ENCODE measurements at regions not wholly inside any gene's neighbourhood (a gene's known extent, or its start where the extent isn't known, plus 50 kb on each side); places are given as distances from the start of the nearest gene placed in this dataset.

DNA sequence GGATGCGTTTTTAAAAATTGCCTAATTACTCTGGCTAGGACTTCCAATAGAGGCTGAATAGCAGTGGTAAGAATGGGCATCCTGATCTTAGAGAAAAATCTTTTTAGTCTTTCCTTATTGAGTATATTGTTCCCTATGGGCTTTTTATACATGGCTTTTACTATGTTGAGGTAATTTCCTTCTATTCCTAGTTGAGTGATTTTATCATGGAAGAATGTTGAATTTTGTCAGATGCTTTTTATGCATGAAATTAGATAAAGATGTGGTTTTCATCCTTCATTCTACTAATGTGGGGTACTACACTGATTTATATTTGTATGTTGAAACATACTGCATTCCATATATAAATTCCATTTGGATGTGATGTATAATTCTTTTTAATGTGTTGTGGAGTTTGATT lies 2673.8 kb downstream of the PCDH9 start:
- Histone ChIP-seq H2AFZ (ENCODE audit: low read length, unreplicated experiment) (no peak overlapping the region), H3K27me3 (ENCODE audit: insufficient read depth, low read length) (no peaks in the 10 kb centered on the region), H3K36me3 (ENCODE audit: insufficient read depth, low read length) (no peaks in the 10 kb centered on the region), H3K27ac (ENCODE audit: low read depth, low read length) (no peak overlapping the region), H3K4me1 (ENCODE audit: control insufficient read depth, insufficient read depth, low read length, unreplicated experiment) (no peaks in the 10 kb centered on the region), H3K4me3 (ENCODE audit: low read depth, low read length) (no peak overlapping the region), H3K79me2 (ENCODE audit: control insufficient read depth, insufficient read depth, low read length, unreplicated experiment) (no peaks in the 10 kb centered on the region)

DNA sequence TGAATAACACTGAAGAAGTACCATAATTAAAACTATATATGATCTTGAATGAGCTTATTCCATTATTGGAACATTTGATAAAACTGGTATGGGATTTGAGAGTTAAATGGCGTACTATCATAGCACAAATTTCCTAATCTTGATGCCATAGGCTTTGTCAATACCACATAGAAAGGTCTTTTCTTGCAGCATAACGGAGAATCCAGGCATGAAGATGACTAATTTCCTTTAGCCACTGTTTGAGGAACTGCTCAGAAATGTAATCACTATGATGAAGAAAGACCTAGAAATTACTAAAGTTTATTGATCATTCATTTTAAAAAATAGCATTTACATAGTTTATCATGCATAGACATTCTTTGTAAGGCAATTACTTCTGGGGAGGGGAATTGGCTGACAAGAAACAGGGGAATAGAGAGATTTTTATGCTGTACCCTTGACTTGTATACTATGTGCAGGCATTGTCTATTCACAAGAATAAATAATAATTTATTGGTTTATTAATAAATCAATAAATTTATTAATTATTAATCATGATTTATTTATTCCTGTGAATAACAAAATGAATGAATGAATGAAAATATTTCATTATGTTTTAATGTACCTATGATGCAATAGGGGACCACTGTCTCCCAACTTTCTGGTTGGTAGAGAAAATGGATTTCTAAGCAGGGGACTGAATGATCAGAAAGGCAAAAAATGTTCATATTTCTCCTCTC lies 2676.6 kb downstream of the PCDH9 start:
- no peak overlapping the region for H3K27ac ChIP-seq (ENCODE audit: low read depth, low read length)
- no peaks in the 10 kb centered on the region for H3K79me2 ChIP-seq (ENCODE audit: control insufficient read depth, insufficient read depth, low read length, unreplicated experiment)
- no peaks in the 10 kb centered on the region for H3K4me1 ChIP-seq (ENCODE audit: control insufficient read depth, insufficient read depth, low read length, unreplicated experiment)
- no peak overlapping the region for H2AFZ ChIP-seq (ENCODE audit: low read length, unreplicated experiment)
- no peaks in the 10 kb centered on the region for H3K36me3 ChIP-seq (ENCODE audit: insufficient read depth, low read length)
- no peak overlapping the region for H3K4me3 ChIP-seq (ENCODE audit: low read depth, low read length)
- H3K27me3 ChIP-seq (ENCODE audit: insufficient read depth, low read length) = no peaks in the 10 kb centered on the region

DNA sequence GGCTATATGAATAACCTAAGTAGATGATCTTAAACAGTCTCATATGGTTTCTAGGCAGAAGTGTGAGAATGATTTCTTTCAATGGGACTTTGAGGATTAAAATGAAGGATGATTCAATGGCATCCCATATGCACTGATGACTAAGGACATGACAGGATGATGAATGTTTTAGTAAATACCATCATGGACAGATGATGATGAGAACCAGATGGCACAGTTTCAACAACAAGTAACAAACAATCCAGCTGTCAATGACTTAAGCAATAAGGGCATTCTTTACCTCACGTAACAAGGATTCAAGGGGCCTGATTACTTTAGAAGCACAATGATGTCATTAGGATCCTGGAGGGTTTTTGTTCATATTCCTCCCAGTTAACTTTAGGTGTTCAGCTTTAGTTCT lies 2678.4 kb downstream of the PCDH9 start:
- Histone ChIP-seq H3K4me1 (ENCODE audit: control insufficient read depth, insufficient read depth, low read length, unreplicated experiment) (no peaks in the 10 kb centered on the region), H3K79me2 (ENCODE audit: control insufficient read depth, insufficient read depth, low read length, unreplicated experiment) (no peaks in the 10 kb centered on the region), H3K4me3 (ENCODE audit: low read depth, low read length) (no peak overlapping the region), H2AFZ (ENCODE audit: low read length, unreplicated experiment) (no peak overlapping the region), H3K27ac (ENCODE audit: low read depth, low read length) (no peak overlapping the region), H3K27me3 (ENCODE audit: insufficient read depth, low read length) (no peaks in the 10 kb centered on the region), H3K36me3 (ENCODE audit: insufficient read depth, low read length) (no peaks in the 10 kb centered on the region)

DNA sequence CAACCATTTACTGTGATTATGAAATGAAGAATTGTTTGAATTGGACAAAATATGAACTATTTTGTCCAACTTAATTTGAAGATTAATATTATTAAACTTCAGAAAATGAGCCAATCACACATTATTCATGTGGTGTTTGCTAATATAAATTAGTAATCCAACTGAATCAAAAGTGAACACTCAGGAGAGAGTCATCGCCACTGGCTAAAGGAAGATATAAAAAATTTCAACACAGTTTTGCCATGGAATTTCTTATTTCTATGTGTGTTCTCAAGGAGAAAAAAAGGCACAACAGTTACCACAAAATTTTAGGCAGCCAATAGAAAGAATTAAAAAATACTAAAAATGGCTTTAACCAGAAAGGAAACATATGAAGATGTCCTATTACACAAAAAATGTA lies 2683.8 kb downstream of the PCDH9 start:
- Histone ChIP-seq H3K36me3 (ENCODE audit: insufficient read depth, low read length) (no peaks in the 10 kb centered on the region), H3K79me2 (ENCODE audit: control insufficient read depth, insufficient read depth, low read length, unreplicated experiment) (no peaks in the 10 kb centered on the region), H3K4me1 (ENCODE audit: control insufficient read depth, insufficient read depth, low read length, unreplicated experiment) (no peaks in the 10 kb centered on the region), H3K4me3 (ENCODE audit: low read depth, low read length) (no peak overlapping the region), H3K27ac (ENCODE audit: low read depth, low read length) (no peak overlapping the region), H3K27me3 (ENCODE audit: insufficient read depth, low read length) (no peaks in the 10 kb centered on the region), H2AFZ (ENCODE audit: low read length, unreplicated experiment) (no peak overlapping the region)

DNA sequence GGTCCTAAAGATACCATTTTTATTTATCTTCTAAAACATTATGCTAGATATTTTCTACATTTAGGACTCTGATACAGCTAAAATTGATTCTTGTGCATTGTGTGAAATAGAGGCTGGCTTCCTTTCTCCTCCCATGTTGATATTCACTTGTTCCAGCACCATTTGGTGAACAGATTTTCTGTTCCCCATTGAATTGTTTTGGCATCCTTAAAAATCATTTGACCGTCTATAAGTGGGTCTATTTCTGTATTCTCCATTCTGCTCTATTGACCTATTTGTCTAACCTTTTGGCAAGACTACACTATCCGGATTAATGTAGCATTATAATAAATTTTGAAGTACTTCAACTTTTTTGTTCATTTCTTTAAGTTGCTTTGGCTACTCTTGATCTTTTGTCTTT lies 2689.2 kb downstream of the PCDH9 start:
- peak overlapping the region; percentile 7 for H2AFZ ChIP-seq (ENCODE audit: low read length, unreplicated experiment)
- 0 out of 2 replicates have a peak overlapping the region, but pooled peaks have one; percentile 11 for H3K27ac ChIP-seq (ENCODE audit: low read depth, low read length)
- H3K4me3 ChIP-seq (ENCODE audit: low read depth, low read length) = no peak overlapping the region
- no peaks in the 10 kb centered on the region for H3K36me3 ChIP-seq (ENCODE audit: insufficient read depth, low read length)
- peaks cover 4% of the 10 kb centered on the region for H3K4me1 ChIP-seq (ENCODE audit: control insufficient read depth, insufficient read depth, low read length, unreplicated experiment)
- no peaks in the 10 kb centered on the region for H3K79me2 ChIP-seq (ENCODE audit: control insufficient read depth, insufficient read depth, low read length, unreplicated experiment)
- H3K27me3 ChIP-seq (ENCODE audit: insufficient read depth, low read length) = no peaks in the 10 kb centered on the region

DNA sequence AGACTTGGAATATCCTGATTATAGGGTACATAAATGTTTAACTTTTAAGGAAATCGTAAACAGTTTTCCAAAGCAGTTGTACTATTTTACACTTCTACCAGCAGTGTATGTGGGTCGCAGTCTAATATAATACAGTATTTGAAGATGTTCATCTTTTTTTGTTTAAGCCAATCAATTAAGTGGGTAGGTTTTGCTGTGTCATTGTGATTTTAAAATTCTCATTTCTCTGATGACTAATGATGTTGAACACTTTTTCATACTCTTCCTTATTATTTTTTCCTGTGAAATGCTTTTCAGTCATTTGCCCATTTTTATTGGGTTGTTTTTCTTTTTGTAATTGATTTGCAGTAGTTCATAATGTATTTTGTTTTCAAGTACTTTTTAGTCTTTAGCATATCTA lies 2689.7 kb downstream of the PCDH9 start:
- peak overlapping the region; percentile 7 for H2AFZ ChIP-seq (ENCODE audit: low read length, unreplicated experiment)

DNA sequence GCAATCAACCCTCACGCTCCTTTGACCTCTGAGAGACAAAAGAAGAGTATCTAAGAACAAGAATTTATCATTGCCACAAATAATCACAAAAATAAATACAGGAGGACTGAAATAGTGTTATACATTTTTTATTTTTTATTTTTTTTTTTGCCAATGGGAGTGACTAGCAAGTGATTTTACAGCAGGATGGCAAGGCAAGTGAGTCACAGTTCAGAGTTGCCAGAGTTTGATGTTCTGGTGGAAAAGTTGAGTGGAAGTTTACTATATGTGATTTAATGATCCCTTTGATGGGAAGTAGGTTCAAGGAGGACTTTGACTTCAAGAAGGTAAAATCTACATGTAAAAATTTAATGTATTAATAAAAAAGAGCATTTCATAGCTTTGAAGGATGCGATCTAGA lies 2691.4 kb downstream of the PCDH9 start:
- Histone ChIP-seq H3K36me3 (ENCODE audit: insufficient read depth, low read length) (no peaks in the 10 kb centered on the region), H3K79me2 (ENCODE audit: control insufficient read depth, insufficient read depth, low read length, unreplicated experiment) (no peaks in the 10 kb centered on the region), H2AFZ (ENCODE audit: low read length, unreplicated experiment) (no peak overlapping the region)

More for the DNA sequence above, 2689.7 kb downstream of the PCDH9 start:
- Histone ChIP-seq H3K27me3 (ENCODE audit: insufficient read depth, low read length) (no peaks in the 10 kb centered on the region), H3K4me1 (ENCODE audit: control insufficient read depth, insufficient read depth, low read length, unreplicated experiment) (peaks cover 4% of the 10 kb centered on the region), H3K79me2 (ENCODE audit: control insufficient read depth, insufficient read depth, low read length, unreplicated experiment) (no peaks in the 10 kb centered on the region), H3K36me3 (ENCODE audit: insufficient read depth, low read length) (no peaks in the 10 kb centered on the region), H3K4me3 (ENCODE audit: low read depth, low read length) (no peak overlapping the region), H3K27ac (ENCODE audit: low read depth, low read length) (0 out of 2 replicates have a peak overlapping the region, but pooled peaks have one; percentile 13)

DNA sequence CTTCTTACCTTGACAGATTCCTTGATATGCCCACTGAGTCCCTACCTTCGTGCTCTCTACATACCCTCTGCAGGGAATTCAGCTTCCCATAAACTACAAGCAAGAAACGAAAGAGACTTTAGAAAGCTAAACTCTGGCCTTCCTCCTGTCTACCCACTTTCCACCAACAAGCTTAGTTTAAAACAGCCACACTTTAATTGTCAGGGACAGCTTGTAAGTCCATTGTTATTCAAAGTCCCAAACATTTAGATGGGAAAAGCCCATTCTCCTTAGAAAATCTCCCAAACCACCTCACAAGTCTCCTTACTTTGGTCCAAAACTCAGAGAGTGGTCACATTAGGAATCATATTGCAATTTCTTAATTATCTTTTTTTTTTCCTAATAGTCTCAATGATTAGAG lies 2695.8 kb downstream of the PCDH9 start:
- H3K4me3 ChIP-seq (ENCODE audit: low read depth, low read length) = no peak overlapping the region
- no peak overlapping the region for H3K27ac ChIP-seq (ENCODE audit: low read depth, low read length)
- H3K79me2 ChIP-seq (ENCODE audit: control insufficient read depth, insufficient read depth, low read length, unreplicated experiment) = no peaks in the 10 kb centered on the region
- no peaks in the 10 kb centered on the region for H3K36me3 ChIP-seq (ENCODE audit: insufficient read depth, low read length)
- H3K4me1 ChIP-seq (ENCODE audit: control insufficient read depth, insufficient read depth, low read length, unreplicated experiment) = no peaks in the 10 kb centered on the region
- H3K27me3 ChIP-seq (ENCODE audit: insufficient read depth, low read length) = no peaks in the 10 kb centered on the region
- H2AFZ ChIP-seq (ENCODE audit: low read length, unreplicated experiment) = no peak overlapping the region

More for the DNA sequence above, 2691.4 kb downstream of the PCDH9 start:
- H3K27ac ChIP-seq (ENCODE audit: low read depth, low read length) = no peak overlapping the region
- H3K4me3 ChIP-seq (ENCODE audit: low read depth, low read length) = no peak overlapping the region
- H3K27me3 ChIP-seq (ENCODE audit: insufficient read depth, low read length) = no peaks in the 10 kb centered on the region
- peaks cover 4% of the 10 kb centered on the region for H3K4me1 ChIP-seq (ENCODE audit: control insufficient read depth, insufficient read depth, low read length, unreplicated experiment)

DNA sequence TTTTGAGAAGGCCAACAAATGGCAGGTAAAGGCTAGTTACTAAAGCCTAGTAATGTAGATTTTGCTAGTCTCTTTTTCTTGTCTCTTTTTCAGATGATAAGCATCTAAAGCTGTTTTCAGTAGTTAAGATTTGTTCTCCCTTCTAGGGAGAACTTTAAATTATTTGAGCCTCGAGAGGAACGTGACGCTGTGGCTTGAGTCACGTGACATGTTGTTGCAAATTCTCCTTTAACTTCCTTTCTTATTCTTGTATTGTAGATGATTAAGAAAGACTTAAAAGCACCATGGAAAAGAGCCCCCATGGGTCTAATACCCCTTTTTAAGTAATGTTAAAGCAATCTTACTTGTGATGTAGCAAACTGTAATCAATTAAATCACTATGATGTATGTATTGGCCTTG lies 2698.7 kb downstream of the PCDH9 start:
- Histone ChIP-seq H2AFZ (ENCODE audit: low read length, unreplicated experiment) (no peak overlapping the region), H3K79me2 (ENCODE audit: control insufficient read depth, insufficient read depth, low read length, unreplicated experiment) (no peaks in the 10 kb centered on the region), H3K27ac (ENCODE audit: low read depth, low read length) (no peak overlapping the region), H3K4me1 (ENCODE audit: control insufficient read depth, insufficient read depth, low read length, unreplicated experiment) (no peaks in the 10 kb centered on the region), H3K27me3 (ENCODE audit: insufficient read depth, low read length) (no peaks in the 10 kb centered on the region), H3K36me3 (ENCODE audit: insufficient read depth, low read length) (no peaks in the 10 kb centered on the region), H3K4me3 (ENCODE audit: low read depth, low read length) (no peak overlapping the region)

DNA sequence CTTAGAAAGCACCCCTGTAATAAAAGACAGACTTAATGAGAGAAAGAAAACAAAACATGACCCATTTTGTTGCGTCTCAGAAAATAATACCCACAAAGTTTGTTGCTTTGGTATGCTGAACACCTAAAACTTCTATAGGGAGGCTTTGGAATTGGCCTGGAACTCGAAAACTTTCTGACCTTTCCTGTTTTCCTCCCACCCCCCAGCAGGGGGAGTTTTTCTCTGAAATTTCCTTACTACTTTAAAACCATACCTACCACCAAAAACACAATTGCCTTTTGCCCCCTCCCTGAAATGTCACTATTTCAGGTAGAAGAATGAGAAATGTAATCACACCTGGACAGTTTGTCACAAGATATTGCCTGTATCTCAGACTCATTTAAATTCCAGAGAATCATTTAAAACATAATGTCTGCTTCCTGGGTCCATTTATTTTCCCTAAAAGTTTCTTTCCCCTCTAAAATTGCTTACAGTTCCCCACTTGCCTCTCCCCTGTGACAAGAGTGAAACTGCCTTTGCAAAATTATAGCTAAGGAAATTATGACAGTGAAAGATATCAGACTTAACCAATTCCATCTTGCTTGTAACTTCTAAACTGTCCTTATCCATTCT lies 2700.2 kb downstream of the PCDH9 start:
- Histone ChIP-seq H3K27me3 (ENCODE audit: insufficient read depth, low read length) (no peaks in the 10 kb centered on the region), H3K27ac (ENCODE audit: low read depth, low read length) (no peak overlapping the region), H3K4me1 (ENCODE audit: control insufficient read depth, insufficient read depth, low read length, unreplicated experiment) (no peaks in the 10 kb centered on the region), H3K4me3 (ENCODE audit: low read depth, low read length) (no peak overlapping the region), H3K79me2 (ENCODE audit: control insufficient read depth, insufficient read depth, low read length, unreplicated experiment) (no peaks in the 10 kb centered on the region), H2AFZ (ENCODE audit: low read length, unreplicated experiment) (no peak overlapping the region), H3K36me3 (ENCODE audit: insufficient read depth, low read length) (no peaks in the 10 kb centered on the region)

DNA sequence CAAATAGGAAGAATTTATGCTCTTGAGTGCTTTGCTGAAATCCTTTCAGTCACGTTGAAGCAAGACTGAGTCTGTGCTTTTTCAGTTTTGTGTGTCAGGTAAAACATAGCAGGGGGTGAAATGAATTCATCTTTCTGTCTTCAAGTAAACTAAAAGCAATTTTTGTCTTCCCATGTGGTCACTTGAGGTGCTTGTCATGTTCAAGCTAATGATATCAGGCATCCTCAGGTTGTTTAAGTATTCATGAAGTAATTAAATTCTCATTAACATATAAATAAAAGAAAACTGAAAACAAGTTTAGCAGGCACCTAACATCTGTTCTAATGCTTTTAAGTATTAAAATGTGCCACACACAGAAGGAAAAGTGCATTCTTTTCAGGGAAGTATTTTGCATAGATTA lies 2701.3 kb downstream of the PCDH9 start:
- Histone ChIP-seq H3K27me3 (ENCODE audit: insufficient read depth, low read length) (no peaks in the 10 kb centered on the region), H3K36me3 (ENCODE audit: insufficient read depth, low read length) (no peaks in the 10 kb centered on the region), H3K27ac (ENCODE audit: low read depth, low read length) (no peak overlapping the region), H2AFZ (ENCODE audit: low read length, unreplicated experiment) (peak overlapping the region; percentile 3), H3K4me1 (ENCODE audit: control insufficient read depth, insufficient read depth, low read length, unreplicated experiment) (no peaks in the 10 kb centered on the region), H3K4me3 (ENCODE audit: low read depth, low read length) (no peak overlapping the region), H3K79me2 (ENCODE audit: control insufficient read depth, insufficient read depth, low read length, unreplicated experiment) (no peaks in the 10 kb centered on the region)

All from ACC112 (cell line).